GM19467 (cell line): ENCODE measurements at regions not wholly inside any gene's neighbourhood (a gene's known extent, or its start where the extent isn't known, plus 50 kb on each side); places are given as distances from the start of the nearest gene placed in this dataset.

Experiments
- ATAC-seq: cut with Tn5 transposase; IDR thresholded peaks from one replicate; pipeline ENCODE4 v1.9.1; 2021; ENCODE audit warnings: mild to moderate bottlenecking, moderate library complexity; ENCODE audit not compliant: unreplicated experiment

DNA sequence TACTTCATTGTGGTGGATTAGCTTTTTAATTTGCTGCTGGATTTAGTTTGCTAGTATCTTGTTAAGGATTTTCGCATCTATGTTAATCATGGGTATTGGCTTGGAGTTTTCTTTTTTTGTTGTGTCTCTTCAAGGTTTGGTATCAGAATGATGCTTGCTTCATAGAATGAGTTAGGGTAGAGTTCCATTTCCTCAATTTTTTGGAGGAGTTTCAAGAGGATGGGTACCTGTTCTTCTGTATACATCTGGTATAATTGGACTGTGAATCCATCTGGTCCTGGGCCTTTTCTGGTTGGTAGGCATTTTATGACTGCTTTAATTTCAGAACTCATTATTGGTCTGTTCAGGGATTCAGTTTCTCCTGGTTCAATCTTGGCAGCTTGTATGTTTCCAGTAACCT, 335.6 kb downstream of the EDEM1 start:
- no peak for ATAC-seq

DNA sequence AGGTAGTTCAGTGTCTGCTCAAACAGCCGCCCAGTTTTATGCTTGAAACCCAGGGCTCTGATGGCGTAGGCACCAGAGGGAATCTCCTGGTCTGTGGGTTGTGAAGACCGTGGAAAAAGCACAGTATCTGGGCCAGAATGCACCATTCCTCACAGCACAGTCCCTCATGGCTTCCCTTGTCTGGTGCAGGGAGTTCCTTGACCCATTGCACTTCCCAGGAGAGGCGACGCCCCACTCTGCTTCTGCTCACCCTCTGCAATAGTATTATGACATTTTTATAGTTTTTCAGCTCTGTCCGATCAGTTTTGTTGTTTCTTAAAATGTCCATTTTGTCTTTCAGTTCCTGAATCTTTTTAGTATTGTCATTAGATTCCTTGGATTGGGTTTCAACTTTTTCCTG, 343.5 kb downstream of the EDEM1 start:
- no peak for ATAC-seq

GRCh38 chr3:5531741-5532290, 344.3 kb downstream of the EDEM1 start:
- no peak for ATAC-seq

DNA sequence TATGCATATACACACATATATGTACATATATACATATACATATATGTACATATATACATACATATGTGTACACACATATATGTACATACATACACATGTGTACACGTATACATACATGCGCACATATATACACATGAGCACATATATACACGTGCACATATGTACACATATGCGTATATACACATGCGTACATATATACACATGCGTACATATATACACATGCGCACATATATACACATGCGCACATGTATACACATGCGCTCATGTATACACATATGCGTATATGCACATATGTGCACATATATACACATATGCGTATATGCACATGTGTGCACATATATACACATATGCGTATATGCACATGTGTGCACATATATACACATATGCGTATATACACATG, 353.0 kb downstream of the EDEM1 start:
- no peak for ATAC-seq

GRCh38 chr3:5542472-5542871, 355.0 kb downstream of the EDEM1 start:
- no peak for ATAC-seq

- no peak for ATAC-seq
Measured at GRCh38 chr3:5543047-5543446, 355.5 kb downstream of the EDEM1 start.

DNA sequence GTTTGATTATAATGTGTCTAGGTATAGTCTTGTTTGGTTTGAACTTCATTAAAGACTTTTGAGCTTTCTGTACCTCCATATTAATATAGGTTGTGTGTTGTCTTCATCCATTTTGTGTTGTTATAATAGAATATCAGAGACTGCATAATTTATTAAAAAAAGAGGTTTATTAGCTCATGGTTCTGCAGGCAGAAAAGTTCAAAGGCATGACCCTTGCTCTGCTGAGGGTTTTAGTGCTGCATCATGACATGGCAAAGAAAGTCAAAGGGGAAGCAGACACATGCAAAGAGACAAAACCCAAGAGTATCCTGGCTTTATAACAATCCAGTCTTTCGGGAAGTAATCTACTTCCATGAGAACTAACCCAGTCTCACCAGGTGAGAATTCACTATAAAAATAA, 358.2 kb downstream of the EDEM1 start:
- no peak for ATAC-seq

DNA sequence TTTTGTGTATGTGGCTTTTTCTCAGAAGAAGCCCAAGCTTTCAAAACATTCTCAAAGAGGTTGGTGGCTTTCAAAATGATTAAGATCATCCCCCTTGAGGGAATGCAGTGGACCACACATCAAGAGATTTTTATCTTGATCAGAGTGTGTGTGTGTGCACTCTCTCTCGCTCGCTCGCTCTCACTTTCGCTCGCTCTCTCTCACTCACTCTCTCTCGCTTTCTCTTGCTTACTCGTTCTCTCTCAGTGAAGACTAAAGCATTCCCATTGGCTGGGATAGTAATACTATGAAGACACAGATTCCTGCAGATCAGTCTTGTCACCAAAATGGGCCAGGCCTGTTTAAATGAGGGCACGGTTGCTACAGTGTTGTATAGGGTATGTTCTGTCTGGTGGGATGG, 365.7 kb downstream of the EDEM1 start:
- no peak for ATAC-seq

DNA sequence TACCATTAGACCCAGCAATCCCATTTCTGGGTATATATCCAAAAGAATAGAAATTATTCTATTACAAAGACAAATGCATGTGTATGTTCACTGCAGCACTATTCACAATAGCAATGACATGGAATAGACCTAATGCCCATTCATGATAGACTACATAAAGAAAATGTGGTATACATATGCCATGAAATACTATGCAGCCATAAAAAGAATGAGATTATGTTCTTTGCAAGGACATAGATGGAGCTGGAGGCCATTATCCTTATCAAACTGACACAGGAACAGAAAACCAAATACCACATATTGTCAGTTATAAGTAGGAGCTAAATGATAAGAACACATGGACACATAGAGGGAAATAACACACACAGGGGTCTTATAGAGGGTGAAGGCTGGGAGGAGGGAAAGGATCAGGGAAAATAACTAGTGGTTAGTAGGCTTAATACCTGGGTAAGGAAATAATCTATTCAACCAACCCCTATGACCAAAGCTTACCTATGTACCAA, 366.8 kb downstream of the EDEM1 start:
- ATAC-seq, result no peak

GRCh38 chr3:5560199-5560598, 372.7 kb downstream of the EDEM1 start:
- ATAC-seq, result no peak

DNA sequence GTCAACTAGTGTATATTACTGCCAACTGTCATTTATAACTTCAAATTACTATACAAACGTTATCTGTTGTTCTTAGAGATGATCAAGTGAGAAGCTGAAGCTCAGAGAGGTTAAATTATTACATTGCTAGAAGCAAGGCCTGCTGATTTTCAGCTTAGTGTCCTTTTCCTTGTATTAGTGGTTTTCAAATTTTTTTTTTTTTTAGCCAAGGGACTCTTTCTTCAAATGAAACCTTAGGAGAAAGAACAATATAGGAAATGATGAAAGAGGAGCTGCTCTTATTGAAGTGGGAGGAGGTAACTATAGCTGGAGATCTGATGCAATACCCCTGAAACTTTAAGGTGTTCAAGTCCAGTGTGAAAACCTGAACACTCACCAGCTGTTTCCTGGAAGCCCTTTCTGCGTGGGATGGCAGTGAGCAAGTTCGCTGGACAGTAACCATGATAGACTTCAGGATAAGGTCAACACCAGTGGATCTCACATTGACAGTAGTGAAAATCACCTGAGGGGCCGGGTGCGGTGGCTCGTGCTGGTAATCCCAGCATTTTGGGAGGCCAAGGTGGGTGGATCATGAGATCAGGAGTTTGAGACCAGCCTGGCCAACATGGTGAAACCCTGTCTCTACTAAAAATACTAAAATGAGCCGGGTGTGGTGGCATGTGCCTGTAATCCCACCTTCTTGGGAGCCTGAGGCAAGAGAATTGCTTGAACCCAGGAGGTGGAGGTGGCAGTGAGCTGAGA, 376.2 kb downstream of the EDEM1 start:
- ATAC-seq, result no peak

DNA sequence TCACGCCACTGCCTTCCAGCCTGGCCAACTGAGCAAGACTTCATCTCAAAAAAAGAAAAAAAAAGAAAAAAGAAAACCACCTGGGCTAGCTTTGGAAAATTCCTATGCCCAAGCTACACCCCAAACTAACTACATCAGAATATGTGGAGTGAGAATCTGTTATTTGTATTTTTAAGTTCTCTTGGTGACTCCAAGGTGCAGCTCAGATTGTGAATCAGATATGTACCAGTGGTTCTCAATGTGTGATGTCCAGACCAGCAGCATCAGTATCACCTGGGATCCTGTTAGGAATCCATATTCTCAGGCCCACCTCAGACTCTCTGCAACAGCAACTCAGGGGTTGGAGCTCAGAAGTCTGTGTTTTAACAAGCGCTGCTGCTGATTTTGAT, 376.8 kb downstream of the EDEM1 start:
- ATAC-seq, result no peak

- ATAC-seq, result no peak
Measured at GRCh38 chr3:5565026-5565425, 377.5 kb downstream of the EDEM1 start.

GRCh38 chr3:5567113-5567512, 379.6 kb downstream of the EDEM1 start:
- no peak for ATAC-seq

GRCh38 chr3:5568451-5568850, 380.9 kb downstream of the EDEM1 start:
- ATAC-seq, result no peak

DNA sequence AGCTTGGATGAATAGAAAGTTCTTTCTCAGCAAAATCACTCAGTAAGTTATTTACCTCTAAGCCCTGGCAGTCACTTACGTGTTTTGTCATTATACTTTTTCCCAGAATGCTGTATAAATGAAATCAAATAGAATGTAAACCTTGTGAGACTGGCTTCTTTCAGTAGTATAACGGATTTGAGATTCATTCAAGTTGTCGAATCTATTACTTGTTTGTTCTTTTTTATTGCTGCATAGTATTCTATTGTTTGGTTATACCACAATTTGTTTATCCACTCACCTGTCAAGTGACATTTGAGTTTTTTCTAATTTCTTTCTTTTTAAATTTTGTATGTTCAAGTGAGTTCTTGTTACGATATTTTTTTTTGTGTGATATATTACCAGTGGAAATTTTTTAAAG, 381.6 kb downstream of the EDEM1 start:
- ATAC-seq, result no peak

- ATAC-seq, result no peak
Measured at GRCh38 chr3:5572168-5572567, 384.7 kb downstream of the EDEM1 start.

DNA sequence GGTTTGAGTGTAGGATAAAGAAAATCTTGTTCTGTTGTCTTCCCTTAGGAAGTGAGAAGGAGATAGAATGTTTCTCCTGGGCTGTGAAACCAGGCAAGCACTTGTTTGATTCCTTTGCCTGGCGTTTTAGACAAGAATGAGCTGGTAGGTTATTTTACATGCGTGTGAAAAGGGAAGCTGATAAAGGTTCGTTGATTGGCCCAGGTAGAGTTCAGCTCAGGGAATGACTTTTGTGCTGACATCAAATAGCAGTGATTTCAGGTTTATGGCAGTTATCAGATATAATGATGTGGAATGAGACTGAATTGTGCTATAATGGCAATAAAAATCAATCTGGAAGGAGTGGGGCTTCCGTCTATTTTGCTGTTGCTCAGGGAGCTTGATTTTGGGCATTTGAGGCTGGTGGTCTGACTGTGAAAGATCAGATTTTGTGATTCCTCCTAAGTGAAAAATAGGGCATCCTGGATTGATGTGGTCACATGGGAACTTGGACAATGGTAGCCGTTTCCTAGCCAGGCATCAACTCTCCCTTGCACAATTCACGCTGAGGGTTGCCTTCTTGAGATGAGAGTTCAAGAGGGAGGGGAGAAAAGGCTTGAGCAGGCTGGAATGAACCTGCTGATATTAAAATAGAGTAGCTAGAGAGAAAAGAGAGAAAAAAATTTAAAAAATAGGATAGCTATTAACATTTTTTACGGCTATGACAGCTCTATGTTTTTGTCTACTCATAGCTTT, 388.9 kb downstream of the EDEM1 start:
- no peak for ATAC-seq

DNA sequence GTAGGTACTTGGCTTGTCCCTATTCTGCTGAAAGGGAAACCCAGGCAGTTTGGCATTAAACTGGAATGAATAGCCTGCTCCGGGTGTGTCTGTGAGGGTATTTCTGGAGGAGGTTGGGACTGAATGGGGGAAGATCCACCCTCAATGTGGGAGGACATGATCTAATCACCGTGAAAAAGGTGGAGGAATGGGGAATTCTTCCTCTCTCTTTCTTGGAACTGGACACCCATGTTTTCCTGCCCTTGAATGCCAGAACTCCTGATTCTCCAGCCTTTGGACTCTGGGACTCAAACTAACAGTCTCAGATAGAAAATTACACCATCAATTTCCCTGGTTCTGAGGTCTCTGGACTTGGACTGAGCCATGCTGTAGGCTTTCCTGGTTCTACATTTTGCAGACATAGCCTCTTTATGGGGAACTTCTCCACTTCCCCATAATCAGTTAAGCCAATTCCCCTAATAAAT, 391.7 kb downstream of the EDEM1 start:
- ATAC-seq, result no peak

DNA sequence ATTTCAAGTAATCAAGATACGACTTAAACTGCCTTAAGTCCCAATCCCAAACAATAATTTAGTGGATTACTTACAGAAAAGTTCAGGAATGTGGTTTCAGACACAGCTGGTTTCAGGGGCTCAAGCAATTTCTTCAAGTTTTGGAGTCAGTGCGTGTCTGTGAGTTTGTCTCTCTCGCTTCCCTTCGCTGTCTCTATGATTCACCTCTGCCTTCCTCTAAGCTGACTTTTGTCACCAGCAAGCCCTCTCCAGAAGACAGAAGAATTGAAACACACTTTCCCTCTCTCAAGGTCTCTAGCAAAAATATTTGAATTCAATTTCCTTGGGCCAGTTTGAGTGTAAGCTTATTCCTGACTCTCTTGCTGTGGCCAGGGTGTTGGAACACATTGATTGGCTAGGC, 392.4 kb downstream of the EDEM1 start:
- no peak for ATAC-seq

- no peak for ATAC-seq
Measured at GRCh38 chr3:5580826-5581225, 393.3 kb downstream of the EDEM1 start.

GRCh38 chr3:5581743-5582142, 394.2 kb downstream of the EDEM1 start:
- no peak for ATAC-seq
